CD4-positive, alpha-beta T cell (primary cell): ENCODE measurements at regions not wholly inside any gene's neighbourhood (a gene's known extent, or its start where the extent isn't known, plus 50 kb on each side); places are given as distances from the start of the nearest gene placed in this dataset.

ENCODE experiments used
- ATAC-seq: fragments of 200-7000 bp; cut with Tn5 transposase; one replicate; pipeline ENCODE4 v1.10.0; 2022; ENCODE audit warnings: mild to moderate bottlenecking; ENCODE audit not compliant: poor library complexity
- CTCF ChIA-PET: fragments of 350-600 bp; sonication (Branson Sonifier 250); formaldehyde crosslinking; loops from one replicate; lab custom pipeline; 2021; ENCODE audit warnings: antibody characterized with exemption, inconsistent platforms; lab: Charles Lee
- POLR2A ChIA-PET: fragments of 350-600 bp; sonication (Branson Sonifier 250); formaldehyde crosslinking; loops from one replicate; lab custom pipeline; 2021; ENCODE audit warnings: antibody characterized with exemption, inconsistent platforms; lab: Charles Lee
- DNase-seq, 14 experiments: peaks; one replicate each; pipeline ENCODE4 v3.0.0-alpha.2; 2013 to 2020; ENCODE audit warnings: mixed read lengths in 2 of 14
- H3K27ac ChIP-seq, 2 donors: one replicate each; pipeline versions ENCODE4 v1.5.1 to v1.7.0; 2013; ENCODE audit warnings: low read length in 2 of 2, low read depth in 1 of 2, mild to moderate bottlenecking in 1 of 2
- H3K27me3 ChIP-seq, 2 experiments: 1 replicate in 1 of 2; 2 replicates in 1 of 2; pipeline versions ENCODE4 v1.6.1 to v1.7.0; 2013; ENCODE audit warnings: low read length in 2 of 2, control low read depth in 1 of 2, mild to moderate bottlenecking in 1 of 2, moderate library complexity in 1 of 2; ENCODE audit not compliant: insufficient read depth in 2 of 2, control insufficient read depth in 1 of 2
- H3K36me3 ChIP-seq: one replicate; pipeline ENCODE4 v1.6.1; 2013; ENCODE audit warnings: low read length, control low read depth; ENCODE audit not compliant: insufficient read depth
- H3K4me1 ChIP-seq: one replicate; pipeline ENCODE4 v1.6.1; 2013; ENCODE audit warnings: low read length, control low read depth; ENCODE audit not compliant: insufficient read depth
- H3K4me3 ChIP-seq: one replicate; pipeline ENCODE4 v1.5.1; 2013; ENCODE audit warnings: mild to moderate bottlenecking, low read length, moderate library complexity
- H3K9me3 ChIP-seq, 2 experiments: 1 replicate in 1 of 2; 2 replicates in 1 of 2; pipeline versions ENCODE4 v1.6.1 to v1.7.0; 2013; ENCODE audit warnings: low read length in 2 of 2, mild to moderate bottlenecking in 2 of 2, control low read depth in 1 of 2, moderate library complexity in 1 of 2; ENCODE audit not compliant: control insufficient read depth in 1 of 2, insufficient read depth in 1 of 2
- H3K27ac Mint-ChIP-seq: one replicate; pipeline ENCODE4 v1.8.0; 2020; ENCODE audit warnings: mixed read lengths
- H3K27me3 Mint-ChIP-seq: one replicate; pipeline ENCODE4 v1.8.0; 2021; ENCODE audit warnings: mixed read lengths
- H3K36me3 Mint-ChIP-seq: one replicate; pipeline ENCODE4 v1.8.0; 2021; ENCODE audit warnings: low read depth, mixed read lengths
- H3K4me1 Mint-ChIP-seq: one replicate; pipeline ENCODE4 v1.8.0; 2021; ENCODE audit warnings: low read depth, mixed read lengths
- H3K4me3 Mint-ChIP-seq: one replicate; pipeline ENCODE4 v1.8.0; 2020; ENCODE audit warnings: mild to moderate bottlenecking, mixed read lengths
- H3K9me3 Mint-ChIP-seq: one replicate; pipeline ENCODE4 v1.8.0; 2020; ENCODE audit warnings: mixed read lengths
- intact Hi-C, 2 experiments: fragments of 100-400 bp; cut with DNase I in 1 of 2; cut with micrococcal nuclease in 1 of 2; formaldehyde crosslinking; loops; one replicate each; pipeline versions ENCODE4 v1.15.1 to v1.9.0; 2023 to 2025; cut with DNase I, micrococcal nuclease
- TF ChIP-seq, protein P1 (sequence below): fragments of 200-600 bp; IDR thresholded peaks from one replicate; pipeline ENCODE4 v1.8.0; 2022; ENCODE audit warnings: antibody characterized with exemption, mild to moderate bottlenecking

DNA sequence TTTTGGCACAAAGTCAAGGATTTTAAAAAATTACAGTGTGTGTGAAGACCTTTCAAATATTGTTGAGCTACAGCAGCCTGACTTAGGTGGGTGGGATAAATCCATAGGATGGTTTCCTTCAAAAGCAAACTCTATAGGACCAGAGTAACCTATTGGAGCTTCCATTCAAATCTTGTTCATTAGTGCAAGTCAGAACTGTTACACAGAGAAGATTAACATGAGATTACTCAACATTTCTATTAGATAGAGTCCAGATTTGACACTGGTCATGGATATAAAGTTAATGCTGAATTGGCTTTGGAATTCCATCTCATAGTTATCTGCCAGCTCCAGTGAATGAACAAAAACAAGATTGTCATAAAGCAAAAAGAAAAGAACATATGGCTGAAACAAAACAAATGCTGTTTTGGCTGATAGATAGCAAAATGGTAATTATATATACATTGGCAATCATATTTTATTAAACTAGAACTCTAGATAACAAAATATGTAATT lies 129.6 kb upstream of the SEMA3A start:
- no peak for DNase-seq
- no peaks in the 10 kb centered on the region for H3K27me3 ChIP-seq
- TF ChIP-seq, protein P1, sequence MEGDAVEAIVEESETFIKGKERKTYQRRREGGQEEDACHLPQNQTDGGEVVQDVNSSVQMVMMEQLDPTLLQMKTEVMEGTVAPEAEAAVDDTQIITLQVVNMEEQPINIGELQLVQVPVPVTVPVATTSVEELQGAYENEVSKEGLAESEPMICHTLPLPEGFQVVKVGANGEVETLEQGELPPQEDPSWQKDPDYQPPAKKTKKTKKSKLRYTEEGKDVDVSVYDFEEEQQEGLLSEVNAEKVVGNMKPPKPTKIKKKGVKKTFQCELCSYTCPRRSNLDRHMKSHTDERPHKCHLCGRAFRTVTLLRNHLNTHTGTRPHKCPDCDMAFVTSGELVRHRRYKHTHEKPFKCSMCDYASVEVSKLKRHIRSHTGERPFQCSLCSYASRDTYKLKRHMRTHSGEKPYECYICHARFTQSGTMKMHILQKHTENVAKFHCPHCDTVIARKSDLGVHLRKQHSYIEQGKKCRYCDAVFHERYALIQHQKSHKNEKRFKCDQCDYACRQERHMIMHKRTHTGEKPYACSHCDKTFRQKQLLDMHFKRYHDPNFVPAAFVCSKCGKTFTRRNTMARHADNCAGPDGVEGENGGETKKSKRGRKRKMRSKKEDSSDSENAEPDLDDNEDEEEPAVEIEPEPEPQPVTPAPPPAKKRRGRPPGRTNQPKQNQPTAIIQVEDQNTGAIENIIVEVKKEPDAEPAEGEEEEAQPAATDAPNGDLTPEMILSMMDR = no peak
- H3K4me3 ChIP-seq = no peak overlapping the region
- H3K27ac Mint-ChIP-seq = no peak overlapping the region
- CTCF ChIA-PET = no interaction called here
- no peak overlapping the region for H3K4me3 Mint-ChIP-seq
- no peaks in the 10 kb centered on the region for H3K36me3 ChIP-seq
- H3K27me3 Mint-ChIP-seq = no peaks in the 10 kb centered on the region
- no peaks in the 10 kb centered on the region for H3K4me1 Mint-ChIP-seq
- H3K4me1 ChIP-seq = no peaks in the 10 kb centered on the region
- peaks cover 0 to 3% of the 10 kb centered on the region in 2 experiments for H3K9me3 ChIP-seq
- ATAC-seq = no peak
- intact Hi-C loops = no loop called here
- no peak overlapping the region for H3K27ac ChIP-seq
- no peaks in the 10 kb centered on the region for H3K36me3 Mint-ChIP-seq
- POLR2A ChIA-PET = no interaction called here
- H3K9me3 Mint-ChIP-seq = no peaks in the 10 kb centered on the region

DNA sequence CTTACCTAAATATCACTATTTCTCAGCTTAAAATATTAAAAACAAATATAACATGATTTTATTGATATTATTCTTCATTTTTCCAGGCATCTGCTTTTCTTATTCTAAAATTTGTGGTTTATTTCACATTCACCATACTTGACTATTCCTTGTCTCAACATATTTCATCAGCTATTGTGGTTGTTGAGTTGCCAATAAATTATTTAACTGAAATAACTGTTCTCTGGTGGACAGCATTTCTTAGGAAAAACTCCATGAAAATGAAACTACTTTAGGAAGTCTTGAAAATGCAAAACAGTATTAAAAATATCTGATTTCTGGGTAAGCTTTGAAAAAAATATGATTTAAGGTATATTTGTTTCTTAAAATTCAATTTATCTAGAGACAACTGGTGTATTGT lies 122.9 kb upstream of the SEMA3A start:
- ATAC-seq (no peak), DNase-seq (no peak)
- Mint-ChIP-seq H3K4me3 (no peak overlapping the region), H3K27me3 (no peaks in the 10 kb centered on the region), H3K4me1 (no peaks in the 10 kb centered on the region), H3K36me3 (no peaks in the 10 kb centered on the region), H3K9me3 (no peaks in the 10 kb centered on the region), H3K27ac (no peak overlapping the region)
- no peaks in the 10 kb centered on the region for H3K27me3 ChIP-seq
- TF ChIP-seq, protein P1 = no peak
- CTCF ChIA-PET = interaction anchor here (0.7 kb wide), 1 partner anchor 18 kb away, joined by 3 read pairs; no protein-coding TSS in a partner anchor
- H3K4me1 ChIP-seq = no peaks in the 10 kb centered on the region
- H3K27ac ChIP-seq = no peak overlapping the region
- H3K9me3 ChIP-seq = peaks cover 0 to 3% of the 10 kb centered on the region in 2 experiments
- intact Hi-C loops = no loop called here
- H3K4me3 ChIP-seq = no peak overlapping the region
- no peaks in the 10 kb centered on the region for H3K36me3 ChIP-seq
- POLR2A ChIA-PET = no interaction called here

DNA sequence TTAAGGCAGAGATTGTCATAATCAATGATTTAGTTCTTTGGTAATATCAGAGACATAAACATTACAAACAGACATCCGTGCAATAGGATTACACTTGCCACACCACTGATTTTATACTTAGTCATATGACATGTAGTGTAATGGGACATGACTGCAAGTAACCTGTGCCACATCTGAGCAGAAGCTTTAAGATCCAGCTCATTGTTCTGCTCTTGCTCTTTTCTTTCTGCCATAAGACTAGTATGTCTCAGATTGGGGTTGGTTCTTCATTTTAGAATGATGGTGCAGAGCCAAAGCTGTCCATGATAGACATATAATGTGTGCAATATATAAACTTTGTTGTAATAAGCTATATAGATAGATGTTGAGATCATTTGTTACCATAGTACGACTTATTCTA lies 119.7 kb upstream of the SEMA3A start:
- Histone ChIP-seq H3K27me3 (no peaks in the 10 kb centered on the region), H3K9me3 (no peaks in the 10 kb centered on the region), H3K27ac (no peak overlapping the region), H3K4me1 (no peaks in the 10 kb centered on the region), H3K36me3 (no peaks in the 10 kb centered on the region), H3K4me3 (no peak overlapping the region)
- Mint-ChIP-seq H3K36me3 (no peaks in the 10 kb centered on the region), H3K4me3 (no peak overlapping the region), H3K27ac (no peak overlapping the region), H3K27me3 (no peaks in the 10 kb centered on the region), H3K4me1 (no peaks in the 10 kb centered on the region), H3K9me3 (no peaks in the 10 kb centered on the region)
- ATAC-seq = no peak
- CTCF ChIA-PET = no interaction called here
- intact Hi-C loops = no loop called here
- POLR2A ChIA-PET = no interaction called here
- DNase-seq = no peak
- TF ChIP-seq, protein P1 = no peak
